HL-60 (cell line): ENCODE measurements at regions not wholly inside any gene's neighbourhood (a gene's known extent, or its start where the extent isn't known, plus 50 kb on each side); places are given as distances from the start of the nearest gene placed in this dataset.

Experiments
- CTCF ChIP-seq: IDR thresholded peaks from one replicate; pipeline ENCODE4 v1.5.1; 2011; ENCODE audit warnings: low read length, control low read depth, inconsistent platforms; ENCODE audit not compliant: insufficient read depth
- REST ChIP-seq: IDR thresholded peaks from 2 replicates; pipeline ENCODE4 v1.6.1; 2012; ENCODE audit warnings: low read depth; ENCODE audit not compliant: insufficient replicate concordance
- SPI1 ChIP-seq: IDR thresholded peaks from 2 replicates; pipeline ENCODE4 v1.6.1; 2012; ENCODE audit warnings: low read depth, mild to moderate bottlenecking, borderline replicate concordance

GRCh38 chr1:209276321-209276720 lies 307.2 kb upstream of the CAMK1G start:
- TF ChIP-seq CTCF (no peak), REST (no peak), SPI1 (no peak)
